Immature natural killer cell (primary cell): ENCODE measurements at regions not wholly inside any gene's neighbourhood (a gene's known extent, or its start where the extent isn't known, plus 50 kb on each side); places are given as distances from the start of the nearest gene placed in this dataset.
"Not testable (repeated sequence)": the region's sequence is repeated elsewhere in the genome, so short reads cannot be mapped to it uniquely, and the experiment has no call there.

Experiments used
- DNase-seq, 3 donors: peaks; one replicate each; pipeline ENCODE4 v3.0.0; 2022; ENCODE audit warnings: mixed read lengths in 1 of 3
- H3K27ac Mint-ChIP-seq, 6 donors: one replicate each; pipeline ENCODE4 v1.8.0; 2020; ENCODE audit warnings: mixed read lengths in 6 of 6, mild to moderate bottlenecking in 5 of 6, inconsistent platforms in 4 of 6, moderate library complexity in 3 of 6
- H3K27me3 Mint-ChIP-seq, 3 donors: one replicate each; pipeline ENCODE4 v1.8.0; 2020 to 2021; ENCODE audit warnings: low read depth in 3 of 3, mild to moderate bottlenecking in 3 of 3, mixed read lengths in 3 of 3, moderate library complexity in 3 of 3, inconsistent platforms in 1 of 3
- H3K36me3 Mint-ChIP-seq, 3 donors: one replicate each; pipeline ENCODE4 v1.8.0; 2020; ENCODE audit warnings: mixed read lengths in 3 of 3, inconsistent platforms in 2 of 3, mild to moderate bottlenecking in 2 of 3
- H3K4me1 Mint-ChIP-seq, 2 donors: one replicate each; pipeline ENCODE4 v1.8.0; 2020; ENCODE audit warnings: inconsistent platforms in 2 of 2, mild to moderate bottlenecking in 2 of 2, mixed read lengths in 2 of 2, moderate library complexity in 1 of 2
- H3K4me3 Mint-ChIP-seq, 5 donors: one replicate each; pipeline ENCODE4 v1.8.0; 2020; ENCODE audit warnings: mild to moderate bottlenecking in 5 of 5, mixed read lengths in 5 of 5, inconsistent platforms in 3 of 5, moderate library complexity in 3 of 5
- H3K9me3 Mint-ChIP-seq, 6 donors: one replicate each; pipeline ENCODE4 v1.8.0; 2020; ENCODE audit warnings: mild to moderate bottlenecking in 6 of 6, mixed read lengths in 6 of 6, inconsistent platforms in 4 of 6, moderate library complexity in 3 of 6

DNA sequence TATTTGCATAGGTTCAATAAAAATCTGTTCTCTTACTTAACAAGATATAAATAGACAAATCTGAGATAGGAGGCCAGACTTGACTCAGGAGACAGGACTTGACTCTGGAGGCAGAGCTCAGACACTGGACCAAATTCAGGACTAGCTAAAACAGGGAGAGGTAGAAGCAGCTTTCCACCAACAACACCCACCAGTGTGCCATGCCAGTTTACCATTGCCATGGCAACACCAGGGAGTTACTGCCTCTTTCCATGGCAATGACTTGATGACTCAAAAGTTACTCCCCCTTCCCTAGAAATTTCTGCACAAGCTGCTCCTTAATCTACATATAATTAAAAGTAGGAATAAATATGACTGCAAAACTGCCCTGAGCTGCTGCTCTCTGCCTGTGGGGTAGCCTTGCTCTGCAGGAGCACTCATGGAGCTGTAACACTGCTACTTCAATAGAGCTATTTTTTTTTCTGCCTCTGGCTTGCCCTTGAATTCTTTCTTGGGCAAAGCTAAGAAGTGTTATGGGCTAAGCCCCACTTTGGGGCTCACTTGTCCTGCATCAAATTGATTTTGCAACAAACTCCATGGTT is 473.0 kb downstream of the PLK2 start:
- H3K27ac Mint-ChIP-seq: no peak overlapping the region

DNA sequence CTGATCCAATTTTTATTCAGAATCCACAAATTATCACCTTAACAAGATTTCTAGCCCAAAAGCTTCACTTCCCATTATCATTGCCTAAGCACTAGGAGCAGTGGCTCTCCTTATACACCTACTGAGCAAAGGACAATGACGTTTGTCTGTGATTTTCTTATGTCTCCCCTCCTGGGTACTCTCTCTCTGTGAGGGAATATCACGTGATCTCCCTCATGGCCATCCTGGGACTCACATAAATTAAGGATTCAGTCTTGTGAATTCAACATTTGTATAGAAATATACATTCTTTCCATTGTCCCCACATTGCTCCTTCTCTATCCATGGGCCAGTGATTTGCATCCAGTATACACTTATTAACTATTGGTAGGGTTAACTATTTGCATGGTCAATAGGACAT is 476.5 kb downstream of the PLK2 start:
- H3K27me3 Mint-ChIP-seq: no peaks in the 10 kb centered on the region
- no peak overlapping the region for H3K27ac Mint-ChIP-seq
- DNase-seq: no peak
- H3K4me3 Mint-ChIP-seq: no peak overlapping the region
- H3K36me3 Mint-ChIP-seq: no peaks in the 10 kb centered on the region
- H3K9me3 Mint-ChIP-seq: peaks cover 0 to 2% (median 0%) of the 10 kb centered on the region in 6 donors
- H3K4me1 Mint-ChIP-seq: no peaks in the 10 kb centered on the region

More for the DNA sequence above, 473.0 kb downstream of the PLK2 start:
- Mint-ChIP-seq H3K27me3 (no peaks in the 10 kb centered on the region), H3K4me1 (no peaks in the 10 kb centered on the region), H3K4me3 (no peak overlapping the region), H3K36me3 (no peaks in the 10 kb centered on the region), H3K9me3 (peaks cover 0 to 6% (median 0%) of the 10 kb centered on the region in 6 donors)
- no peak for DNase-seq

DNA sequence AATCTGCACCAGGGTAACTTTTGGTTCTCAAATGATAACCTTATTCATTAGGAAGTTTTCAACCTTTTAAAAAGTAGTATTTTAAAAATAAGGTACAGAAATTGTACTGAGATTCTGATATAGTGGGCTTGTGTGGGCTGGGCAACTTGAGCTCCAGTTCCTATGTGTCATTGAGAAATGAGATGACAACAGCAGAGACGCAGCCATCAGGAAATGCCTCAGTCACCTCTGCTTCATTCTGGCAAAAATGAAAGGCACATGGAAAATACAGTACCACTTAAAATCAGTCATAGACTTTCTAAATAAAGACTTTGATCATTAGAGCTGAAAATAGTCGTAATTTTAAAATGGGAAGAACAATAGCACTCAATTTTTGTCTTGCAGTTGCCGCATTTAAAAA is 480.2 kb downstream of the PLK2 start:
- H3K27me3 Mint-ChIP-seq: peaks cover 0 to 2% (median 0%) of the 10 kb centered on the region in 3 donors
- no peak overlapping the region for H3K4me3 Mint-ChIP-seq
- no peak for DNase-seq
- H3K27ac Mint-ChIP-seq: no peak overlapping the region
- peaks cover 0 to 7% (median 0%) of the 10 kb centered on the region in 6 donors for H3K9me3 Mint-ChIP-seq
- H3K4me1 Mint-ChIP-seq: no peaks in the 10 kb centered on the region
- H3K36me3 Mint-ChIP-seq: no peaks in the 10 kb centered on the region

DNA sequence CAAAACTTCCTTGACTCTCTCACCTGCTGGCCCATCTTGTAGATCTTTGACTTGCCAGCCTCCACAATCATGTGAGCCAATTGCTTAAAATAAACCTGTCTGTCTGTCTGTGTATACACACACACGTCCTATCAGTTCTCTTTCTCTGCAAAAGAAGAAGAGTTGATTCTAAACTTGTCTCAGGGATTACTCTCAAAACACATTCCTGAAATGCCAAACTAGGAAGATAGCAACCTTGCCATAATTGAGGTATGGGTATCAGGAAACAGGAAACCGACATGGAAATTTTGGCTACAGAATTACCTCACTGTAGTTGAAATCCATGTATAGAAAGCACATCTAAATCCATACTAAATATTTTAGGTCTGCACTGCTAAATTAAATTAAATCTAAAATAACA is 483.4 kb downstream of the PLK2 start:
- H3K27me3 Mint-ChIP-seq: peaks cover 0 to 2% (median 0%) of the 10 kb centered on the region in 3 donors
- H3K27ac Mint-ChIP-seq: no peak overlapping the region
- no peak overlapping the region for H3K4me3 Mint-ChIP-seq
- H3K9me3 Mint-ChIP-seq: peaks cover 0 to 8% (median under 1%) of the 10 kb centered on the region in 6 donors
- H3K36me3 Mint-ChIP-seq: peaks cover 0 to under 1% (median 0%) of the 10 kb centered on the region in 3 donors
- no peak for DNase-seq
- H3K4me1 Mint-ChIP-seq: no peaks in the 10 kb centered on the region

DNA sequence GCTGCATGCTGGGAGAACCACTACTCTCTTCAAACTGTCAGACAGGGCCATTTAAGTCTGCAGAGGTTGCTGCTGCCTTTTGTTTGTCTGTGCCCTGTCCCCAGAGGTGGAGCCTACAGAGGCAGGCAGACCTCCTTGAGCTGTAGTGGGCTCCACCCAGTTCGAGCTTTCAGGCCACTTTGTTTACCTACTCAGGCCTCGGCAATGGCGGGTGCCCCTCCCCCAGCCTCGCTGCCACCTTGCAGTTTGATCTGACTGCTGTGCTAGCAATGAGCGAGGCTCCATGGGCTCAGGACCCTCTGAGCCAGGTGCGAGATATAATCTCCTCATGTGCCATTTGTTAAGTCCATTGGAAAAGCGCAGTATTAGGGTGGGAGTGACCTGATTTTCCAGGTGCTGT is 487.8 kb downstream of the PLK2 start:
- peaks cover 0 to 26% (median 12%) of the 10 kb centered on the region in 6 donors for H3K9me3 Mint-ChIP-seq
- not testable (repeated sequence) for H3K27ac Mint-ChIP-seq, H3K4me3 Mint-ChIP-seq, H3K27me3 Mint-ChIP-seq, H3K4me1 Mint-ChIP-seq, H3K36me3 Mint-ChIP-seq, DNase-seq

DNA sequence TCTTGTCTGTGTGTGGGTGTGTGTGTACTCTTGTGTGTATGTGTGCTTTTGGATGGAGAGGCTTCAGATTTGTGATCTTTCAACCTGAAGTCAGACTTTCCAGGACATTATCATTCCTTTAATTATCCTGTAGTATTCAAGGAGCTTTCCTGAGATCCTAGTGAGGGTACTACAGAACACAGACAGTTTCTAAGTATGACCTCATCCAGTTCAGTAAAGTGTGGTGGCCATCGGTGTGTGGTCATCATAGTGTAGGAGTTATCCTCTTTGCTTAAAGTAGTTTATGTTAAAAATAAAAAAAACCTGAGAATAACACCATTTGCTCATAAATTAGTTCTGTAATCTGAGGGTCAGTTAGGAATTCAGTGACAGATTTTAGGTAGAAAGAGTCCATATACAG is 478.0 kb upstream of the ACTBL2 start:
- no peak for DNase-seq
- no peaks in the 10 kb centered on the region for H3K4me1 Mint-ChIP-seq
- no peak overlapping the region for H3K4me3 Mint-ChIP-seq
- no peaks in the 10 kb centered on the region for H3K36me3 Mint-ChIP-seq
- peaks cover 0 to 20% (median 11%) of the 10 kb centered on the region in 6 donors for H3K9me3 Mint-ChIP-seq
- H3K27ac Mint-ChIP-seq: no peak overlapping the region
- H3K27me3 Mint-ChIP-seq: peaks cover 0 to 2% (median 0%) of the 10 kb centered on the region in 3 donors

DNA sequence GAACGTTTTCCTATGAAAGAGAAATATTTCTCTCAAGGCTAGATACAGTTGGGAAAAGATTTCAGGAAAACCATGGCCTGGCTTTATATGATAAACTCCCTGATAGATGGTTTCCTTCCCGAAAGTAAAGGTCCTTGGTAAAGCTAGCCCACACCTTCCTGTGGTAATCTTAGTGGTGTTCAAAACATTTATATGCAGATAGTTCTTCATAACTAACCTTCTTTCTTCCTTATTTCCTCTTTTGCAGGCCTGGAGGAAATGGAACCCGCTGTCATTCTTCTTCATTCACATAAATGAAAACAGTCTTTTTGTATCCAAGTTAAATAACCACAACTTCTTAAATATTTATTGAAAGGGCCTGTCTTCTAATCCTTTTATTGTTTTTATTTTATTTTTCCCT is 474.0 kb upstream of the ACTBL2 start:
- DNase-seq: no peak
- H3K27me3 Mint-ChIP-seq: peaks cover 0 to 4% (median 0%) of the 10 kb centered on the region in 3 donors
- H3K9me3 Mint-ChIP-seq: peaks cover 0 to 5% (median 0%) of the 10 kb centered on the region in 6 donors
- no peaks in the 10 kb centered on the region for H3K36me3 Mint-ChIP-seq
- no peak overlapping the region for H3K27ac Mint-ChIP-seq
- no peak overlapping the region for H3K4me3 Mint-ChIP-seq
- peaks cover 0 to 1% of the 10 kb centered on the region in 2 donors for H3K4me1 Mint-ChIP-seq

DNA sequence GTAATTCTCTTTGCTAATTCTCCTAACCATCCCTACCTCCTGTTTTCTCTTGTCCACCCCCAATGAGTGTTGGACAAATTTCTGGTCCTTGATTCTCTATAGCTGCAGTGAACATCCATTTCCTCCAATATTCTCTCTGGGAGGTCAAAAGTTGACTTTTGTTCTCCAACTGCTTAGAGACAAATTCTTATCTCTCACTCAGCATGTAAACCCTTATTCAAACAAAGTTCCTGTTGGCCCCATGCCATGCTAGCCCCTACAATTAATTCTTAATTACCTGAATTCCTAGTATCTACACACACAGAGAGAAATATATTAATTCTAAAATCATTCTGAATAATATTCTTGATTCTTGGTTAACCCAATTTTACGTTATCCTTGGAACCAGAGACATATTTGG is 472.9 kb upstream of the ACTBL2 start:
- H3K9me3 Mint-ChIP-seq: peaks cover 0 to 2% (median 0%) of the 10 kb centered on the region in 6 donors
- no peak overlapping the region for H3K27ac Mint-ChIP-seq
- no peak for DNase-seq
- H3K27me3 Mint-ChIP-seq: peaks cover 0 to 2% (median 0%) of the 10 kb centered on the region in 3 donors
- no peak overlapping the region for H3K4me3 Mint-ChIP-seq
- H3K4me1 Mint-ChIP-seq: peaks cover 0 to 1% of the 10 kb centered on the region in 2 donors
- no peaks in the 10 kb centered on the region for H3K36me3 Mint-ChIP-seq

DNA sequence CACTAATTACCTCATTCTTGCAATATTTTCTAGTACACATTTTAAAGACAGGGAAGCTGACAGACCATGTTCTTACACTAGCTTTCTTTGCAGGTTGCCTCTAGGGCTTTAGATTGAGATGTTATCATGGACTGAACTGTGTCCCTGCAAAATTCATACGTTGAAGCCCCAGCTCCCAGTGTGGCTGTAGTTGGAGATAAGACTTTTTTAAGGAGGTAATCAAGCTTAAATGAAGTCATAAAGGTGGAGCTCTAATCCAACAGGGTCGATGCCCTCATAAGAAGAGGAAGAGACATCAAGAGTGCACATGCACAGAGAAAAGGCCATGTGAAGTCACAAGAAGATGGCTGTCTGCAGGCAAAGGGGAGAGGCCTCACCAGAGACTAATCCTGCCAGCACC is 471.2 kb upstream of the ACTBL2 start:
- Mint-ChIP-seq H3K27ac (no peak overlapping the region), H3K4me1 (peaks cover 0 to 1% of the 10 kb centered on the region in 2 donors), H3K27me3 (peaks cover 0 to 2% (median 0%) of the 10 kb centered on the region in 3 donors), H3K36me3 (no peaks in the 10 kb centered on the region), H3K4me3 (no peak overlapping the region), H3K9me3 (peaks cover 0 to 3% (median 0%) of the 10 kb centered on the region in 6 donors)
- no peak for DNase-seq

DNA sequence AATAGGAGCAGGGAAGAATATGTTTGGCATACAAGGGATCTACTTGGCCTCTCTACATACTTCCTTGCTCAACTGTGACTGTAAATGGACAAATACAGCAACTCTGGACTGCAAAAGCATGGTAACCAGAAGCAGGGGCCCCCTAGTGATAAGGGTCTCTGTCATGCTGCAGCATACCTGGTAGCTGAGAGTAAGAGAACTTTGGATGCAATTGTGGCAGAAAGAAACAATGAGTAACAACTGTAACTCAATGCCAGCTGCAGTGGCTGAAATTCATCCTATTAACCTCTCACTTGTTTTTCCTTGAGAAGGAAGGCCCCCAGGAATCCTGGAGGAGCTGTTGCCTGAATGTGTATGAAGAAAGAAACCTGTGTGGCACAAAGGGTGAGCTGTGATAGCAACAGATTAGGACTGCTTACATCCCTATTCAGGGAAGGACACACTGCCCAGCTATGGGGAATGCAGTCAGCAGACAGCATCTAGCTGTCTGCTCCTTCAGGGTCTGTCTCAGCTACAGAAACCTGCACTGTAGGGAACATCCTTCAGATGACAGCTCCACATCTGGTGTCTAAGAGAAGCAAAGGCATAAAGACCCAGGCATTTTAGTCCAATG is 468.1 kb upstream of the ACTBL2 start:
- H3K36me3 Mint-ChIP-seq: peaks cover 0 to 3% (median 0%) of the 10 kb centered on the region in 3 donors
- no peak for DNase-seq
- H3K9me3 Mint-ChIP-seq: peaks cover 0 to 6% (median 4%) of the 10 kb centered on the region in 6 donors
- peaks cover 0 to 1% of the 10 kb centered on the region in 2 donors for H3K4me1 Mint-ChIP-seq
- no peak overlapping the region for H3K4me3 Mint-ChIP-seq
- no peak overlapping the region for H3K27ac Mint-ChIP-seq
- peaks cover 0 to 3% (median 0%) of the 10 kb centered on the region in 3 donors for H3K27me3 Mint-ChIP-seq

DNA sequence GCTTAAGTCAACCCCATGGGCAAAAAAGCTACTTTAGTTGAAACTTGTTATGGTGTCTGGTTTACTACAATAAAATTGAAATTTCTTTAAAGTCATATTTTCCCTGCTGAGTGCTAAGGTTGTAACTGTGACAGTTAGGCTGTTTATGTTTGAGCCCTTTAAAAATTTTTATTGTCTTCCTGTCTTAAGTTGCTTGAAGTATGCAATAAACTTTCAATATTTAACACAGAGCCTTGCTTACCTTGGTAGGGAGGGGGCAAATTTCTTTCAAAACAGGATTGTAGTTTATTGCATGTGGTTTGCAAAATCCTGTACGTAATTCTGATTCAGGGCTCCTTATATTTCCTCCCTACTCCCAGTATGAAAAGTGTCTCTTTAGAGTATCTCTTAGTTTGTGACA is 465.5 kb upstream of the ACTBL2 start:
- H3K27ac Mint-ChIP-seq: no peak overlapping the region
- peaks cover 0 to 1% (median 0%) of the 10 kb centered on the region in 3 donors for H3K27me3 Mint-ChIP-seq
- no peaks in the 10 kb centered on the region for H3K4me1 Mint-ChIP-seq
- no peak overlapping the region for H3K4me3 Mint-ChIP-seq
- peaks cover 0 to 9% (median 5%) of the 10 kb centered on the region in 6 donors for H3K9me3 Mint-ChIP-seq
- H3K36me3 Mint-ChIP-seq: peaks cover 0 to 3% (median 0%) of the 10 kb centered on the region in 3 donors
- DNase-seq: no peak

DNA sequence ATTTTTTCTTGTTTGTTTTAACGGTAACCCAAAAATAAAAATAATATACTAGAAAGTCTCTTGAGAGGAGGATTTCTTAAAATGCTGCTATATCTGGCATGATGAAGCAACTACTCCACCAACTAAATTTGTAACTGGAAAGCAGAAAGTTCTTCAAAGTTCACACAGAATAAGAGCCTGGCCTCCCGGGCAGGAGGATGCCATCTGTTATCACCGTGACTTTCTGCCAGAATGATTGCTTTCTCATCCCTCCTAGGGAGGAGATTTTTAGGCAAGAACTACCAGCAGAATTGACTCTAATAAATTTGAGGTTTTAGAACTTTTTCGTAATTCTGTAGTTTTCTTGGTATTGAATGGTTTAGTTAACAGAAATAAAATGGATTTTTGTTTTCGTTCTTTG is 464.6 kb upstream of the ACTBL2 start:
- Mint-ChIP-seq H3K27me3 (peaks cover 0 to 1% (median 0%) of the 10 kb centered on the region in 3 donors), H3K4me3 (no peak overlapping the region), H3K4me1 (no peaks in the 10 kb centered on the region), H3K9me3 (peaks cover 0 to 9% (median 5%) of the 10 kb centered on the region in 6 donors), H3K36me3 (peaks cover 0 to 3% (median 0%) of the 10 kb centered on the region in 3 donors), H3K27ac (no peak overlapping the region)
- no peak for DNase-seq

DNA sequence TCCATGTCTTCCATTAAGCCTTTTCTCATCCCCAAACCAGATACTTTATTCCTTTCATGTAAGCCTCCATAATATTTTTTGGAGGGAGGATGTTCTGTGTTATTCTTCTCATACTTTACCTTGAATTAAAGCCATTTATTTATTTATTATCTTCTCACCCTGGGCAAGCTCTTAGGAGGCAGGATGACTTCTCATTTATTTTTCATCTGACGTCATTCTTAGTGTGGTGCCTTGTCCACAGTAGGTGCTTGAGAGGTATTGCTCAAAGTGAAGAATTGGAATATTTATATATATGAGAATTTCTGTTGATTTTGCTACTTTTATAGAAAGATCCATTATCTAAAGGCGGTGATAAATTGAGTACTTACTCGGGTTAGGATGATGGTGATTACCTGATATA is 458.3 kb upstream of the ACTBL2 start:
- H3K36me3 Mint-ChIP-seq: no peaks in the 10 kb centered on the region
- H3K27me3 Mint-ChIP-seq: peaks cover 0 to 2% (median under 1%) of the 10 kb centered on the region in 3 donors
- DNase-seq: no peak
- H3K27ac Mint-ChIP-seq: no peak overlapping the region
- H3K9me3 Mint-ChIP-seq: peaks cover 0 to 7% (median 2%) of the 10 kb centered on the region in 6 donors
- H3K4me3 Mint-ChIP-seq: no peak overlapping the region
- peaks cover 3 to 19% of the 10 kb centered on the region in 2 donors for H3K4me1 Mint-ChIP-seq

DNA sequence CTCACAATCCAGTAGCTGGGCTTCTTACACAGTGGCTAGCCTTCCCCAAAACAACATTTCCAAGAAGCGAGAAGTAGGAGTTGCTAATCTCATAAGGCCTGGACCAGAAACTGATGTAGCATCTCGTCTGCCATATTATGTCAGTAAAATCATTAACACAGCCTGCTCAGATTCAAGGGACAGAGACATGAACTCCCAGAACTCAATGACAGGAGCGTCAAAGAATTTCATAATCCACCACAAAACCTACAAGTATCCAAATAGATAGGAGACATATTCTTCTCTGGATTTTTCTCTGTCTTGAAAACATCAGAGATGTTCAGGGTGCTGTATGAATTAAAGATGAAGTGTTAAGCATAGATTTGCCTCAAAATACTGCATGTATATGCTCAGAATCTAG is 457.6 kb upstream of the ACTBL2 start:
- Mint-ChIP-seq H3K27ac (peak overlapping the region in 2 of 6 donors; percentile 3 to 58), H3K9me3 (peaks cover 0 to 7% (median 2%) of the 10 kb centered on the region in 6 donors), H3K27me3 (peaks cover 0 to 2% (median 0%) of the 10 kb centered on the region in 3 donors), H3K36me3 (no peaks in the 10 kb centered on the region), H3K4me3 (no peak overlapping the region), H3K4me1 (peaks cover 3 to 19% of the 10 kb centered on the region in 2 donors)
- no peak for DNase-seq
